ENCODE measurements at regions not wholly inside any gene's neighbourhood (a gene's known extent, or its start where the extent isn't known, plus 50 kb on each side); places are given as distances from the start of the nearest gene placed in this dataset.

GRCh38 chr2:59777120-59777519 lies 776.3 kb downstream of the BCL11A start:
- DNase-seq (ENCODE audit: low spot score in 2 of 2) = no peak
- Histone ChIP-seq H3K4me1 (peaks cover 12% of the 10 kb centered on the region), H3K9me3 (no peaks in the 10 kb centered on the region), H3K36me3 (no peaks in the 10 kb centered on the region), H3K27ac (no peak overlapping the region), H3K4me3 (no peak overlapping the region), H3K27me3 (no peaks in the 10 kb centered on the region)
- WGBS = 77% methylated on average over 3 of the region's 3 CpGs
- TF ChIP-seq CTCF (IDR thresholded peaks at IDR 0.05) = no peak
- TF ChIP-seq POLR2A (IDR thresholded peaks at IDR 0.05) = no peak
- no peak for TF ChIP-seq POLR2AphosphoS5 (IDR thresholded peaks at IDR 0.05)
- TF ChIP-seq EP300 (IDR thresholded peaks at IDR 0.05) = no peak

GRCh38 chr2:59776726-59777008 lies 776.8 kb downstream of the BCL11A start:
- 63% methylated on average over 1 of the region's 1 CpG for WGBS
- H3K4me1 ChIP-seq = peaks cover 12% of the 10 kb centered on the region
- H3K27ac ChIP-seq = no peak overlapping the region
- no peak overlapping the region for H3K4me3 ChIP-seq
- H3K36me3 ChIP-seq = no peaks in the 10 kb centered on the region
- TF ChIP-seq POLR2A (IDR thresholded peaks at IDR 0.05) = no peak
- H3K27me3 ChIP-seq = no peaks in the 10 kb centered on the region
- H3K9me3 ChIP-seq = no peaks in the 10 kb centered on the region
- DNase-seq (ENCODE audit: low spot score in 2 of 2) = no peak

- no peaks in the 10 kb centered on the region for H3K9me3 ChIP-seq
- H3K4me3 ChIP-seq = no peak overlapping the region
- TF ChIP-seq EP300 (IDR thresholded peaks at IDR 0.05) (no peak), POLR2A (IDR thresholded peaks at IDR 0.05) (no peak), CTCF (IDR thresholded peaks at IDR 0.05) (no peak), POLR2AphosphoS5 (IDR thresholded peaks at IDR 0.05) (no peak)
- H3K36me3 ChIP-seq = no peaks in the 10 kb centered on the region
- 67% methylated on average over 2 of the region's 2 CpGs for WGBS
- H3K27me3 ChIP-seq = no peaks in the 10 kb centered on the region
- no peak overlapping the region for H3K27ac ChIP-seq
- no peak for DNase-seq (ENCODE audit: low spot score in 2 of 2)
- H3K4me1 ChIP-seq = peaks cover 3% of the 10 kb centered on the region
Measured at GRCh38 chr2:59774821-59775433, 778.5 kb downstream of the BCL11A start.

GRCh38 chr2:59770651-59771050 lies 782.8 kb downstream of the BCL11A start:
- WGBS = 86% methylated on average over 2 of the region's 2 CpGs
- no peaks in the 10 kb centered on the region for H3K4me1 ChIP-seq
- TF ChIP-seq EP300 (IDR thresholded peaks at IDR 0.05) = no peak
- no peaks in the 10 kb centered on the region for H3K36me3 ChIP-seq
- H3K4me3 ChIP-seq = no peak overlapping the region
- DNase-seq (ENCODE audit: low spot score in 2 of 2) = no peak
- no peaks in the 10 kb centered on the region for H3K9me3 ChIP-seq
- no peak overlapping the region for H3K27ac ChIP-seq
- no peaks in the 10 kb centered on the region for H3K27me3 ChIP-seq

GRCh38 chr2:59761966-59762365 lies 791.5 kb downstream of the BCL11A start:
- Histone ChIP-seq H3K27ac (no peak overlapping the region), H3K4me3 (no peak overlapping the region), H3K4me1 (no peaks in the 10 kb centered on the region), H3K36me3 (no peaks in the 10 kb centered on the region), H3K9me3 (no peaks in the 10 kb centered on the region), H3K27me3 (no peaks in the 10 kb centered on the region)
- TF ChIP-seq EP300 (IDR thresholded peaks at IDR 0.05) (no peak), POLR2A (IDR thresholded peaks at IDR 0.05) (no peak), POLR2AphosphoS5 (IDR thresholded peaks at IDR 0.05) (no peak), CTCF (IDR thresholded peaks at IDR 0.05) (no peak)
- DNase-seq (ENCODE audit: low spot score in 2 of 2) = no peak
- WGBS = 86% methylated on average over 1 of the region's 1 CpG

GRCh38 chr2:59756150-59756549 lies 797.3 kb downstream of the BCL11A start:
- Histone ChIP-seq H3K36me3 (no peaks in the 10 kb centered on the region), H3K27me3 (no peaks in the 10 kb centered on the region), H3K4me1 (no peaks in the 10 kb centered on the region), H3K9me3 (no peaks in the 10 kb centered on the region), H3K27ac (no peak overlapping the region), H3K4me3 (no peak overlapping the region)
- no peak for TF ChIP-seq POLR2A (IDR thresholded peaks at IDR 0.05)
- no peak for TF ChIP-seq POLR2AphosphoS5 (IDR thresholded peaks at IDR 0.05)
- TF ChIP-seq EP300 (IDR thresholded peaks at IDR 0.05) = no peak
- no peak for TF ChIP-seq CTCF (IDR thresholded peaks at IDR 0.05)
- DNase-seq (ENCODE audit: low spot score in 2 of 2) = no peak
- 93% methylated on average over 5 of the region's 5 CpGs for WGBS
